H9 (cell line): ENCODE measurements at regions not wholly inside any gene's neighbourhood (a gene's known extent, or its start where the extent isn't known, plus 50 kb on each side); places are given as distances from the start of the nearest gene placed in this dataset.
A peak's percentile ranks its signal among the peaks of the same experiment; 100 is the strongest.

Experiments
- DNase-seq: peaks from one replicate; pipeline ENCODE4 v3.0.0-alpha.2; 2017
- H2AFZ ChIP-seq: one replicate; pipeline ENCODE4 v1.6.1; 2013; ENCODE audit warnings: mild to moderate bottlenecking, low read length, control low read depth, moderate library complexity
- H2AK5ac ChIP-seq: 2 replicates; pipeline ENCODE4 v1.6.1; 2013; ENCODE audit warnings: low read length, control low read depth, mixed read lengths; ENCODE audit not compliant: insufficient read length
- H2BK120ac ChIP-seq: one replicate; pipeline ENCODE4 v1.6.1; 2013; ENCODE audit warnings: low read depth, mild to moderate bottlenecking, low read length, control low read depth, inconsistent platforms; ENCODE audit not compliant: poor library complexity, severe bottlenecking
- H2BK12ac ChIP-seq: 2 replicates; pipeline ENCODE4 v1.6.1; 2013; ENCODE audit warnings: low read length, control low read depth, mixed read lengths, low read depth; ENCODE audit not compliant: insufficient read length
- H2BK15ac ChIP-seq: 2 replicates; pipeline ENCODE4 v1.6.1; 2013; ENCODE audit warnings: low read depth, low read length, control low read depth
- H2BK20ac ChIP-seq: one replicate; pipeline ENCODE4 v1.6.1; 2013; ENCODE audit warnings: low read depth, mild to moderate bottlenecking, low read length, control low read depth, inconsistent platforms; ENCODE audit not compliant: poor library complexity, severe bottlenecking
- H2BK5ac ChIP-seq: 2 replicates; pipeline ENCODE4 v1.6.1; 2013; ENCODE audit warnings: low read length, control low read depth, mixed read lengths; ENCODE audit not compliant: insufficient read length
- H3K14ac ChIP-seq: 2 replicates; pipeline ENCODE4 v1.6.1; 2013; ENCODE audit warnings: low read length, control low read depth; ENCODE audit not compliant: insufficient read depth
- H3K18ac ChIP-seq: 2 replicates; pipeline ENCODE4 v1.6.1; 2013; ENCODE audit warnings: low read depth, mild to moderate bottlenecking, mixed read lengths, low read length, control low read depth; ENCODE audit not compliant: insufficient read length
- H3K23ac ChIP-seq: 2 replicates; pipeline ENCODE4 v1.6.1; 2013; ENCODE audit warnings: low read length, control low read depth, mixed read lengths, low read depth; ENCODE audit not compliant: insufficient read length
- H3K23me2 ChIP-seq: 2 replicates; pipeline ENCODE4 v1.6.1; 2013; ENCODE audit warnings: low read depth, mild to moderate bottlenecking, mixed read lengths, low read length, control low read depth; ENCODE audit not compliant: insufficient read length, poor library complexity, severe bottlenecking
- H3K27ac ChIP-seq: 2 replicates; pipeline ENCODE4 v1.5.1; 2013; ENCODE audit warnings: low read length, control low read depth, mixed read lengths, low read depth; ENCODE audit not compliant: insufficient read length
- H3K27me3 ChIP-seq: 2 replicates; pipeline ENCODE4 v1.6.1; 2013; ENCODE audit warnings: low read length, control low read depth, inconsistent platforms; ENCODE audit not compliant: insufficient read depth
- H3K4ac ChIP-seq: 2 replicates; pipeline ENCODE4 v1.6.1; 2013; ENCODE audit warnings: low read depth, mild to moderate bottlenecking, control low read depth, inconsistent platforms, low read length, moderate library complexity
- H3K4me1 ChIP-seq: 2 replicates; pipeline ENCODE4 v1.6.1; 2013; ENCODE audit warnings: low read length, control low read depth, inconsistent platforms; ENCODE audit not compliant: insufficient read depth
- H3K4me2 ChIP-seq: 2 replicates; pipeline ENCODE4 v1.6.1; 2013; ENCODE audit warnings: low read length, control low read depth, mixed read lengths; ENCODE audit not compliant: insufficient read length, insufficient read depth
- H3K56ac ChIP-seq: 2 replicates; pipeline ENCODE4 v1.6.1; 2013; ENCODE audit warnings: low read depth, mild to moderate bottlenecking, mixed read lengths, low read length, control low read depth; ENCODE audit not compliant: insufficient read length
- H3K79me1 ChIP-seq: 2 replicates; pipeline ENCODE4 v1.6.1; 2013; ENCODE audit warnings: low read depth, mild to moderate bottlenecking, moderate library complexity, low read length, control low read depth, inconsistent platforms; ENCODE audit not compliant: insufficient read depth, poor library complexity, severe bottlenecking
- H3K79me2 ChIP-seq: 2 replicates; pipeline ENCODE4 v1.6.1; 2013; ENCODE audit warnings: low read length, control low read depth, inconsistent platforms; ENCODE audit not compliant: insufficient read depth
- H3K9ac ChIP-seq: 2 replicates; pipeline ENCODE4 v1.6.1; 2013; ENCODE audit warnings: low read length, control low read depth, mixed read lengths; ENCODE audit not compliant: insufficient read length; ENCODE audit errors: extremely low read depth
- H3K9me3 ChIP-seq: one replicate; pipeline ENCODE4 v1.6.1; 2013; ENCODE audit warnings: low read depth, low read length, inconsistent platforms; ENCODE audit not compliant: control insufficient read depth
- H3T11ph ChIP-seq: one replicate; pipeline ENCODE4 v1.6.1; 2013; ENCODE audit warnings: mild to moderate bottlenecking, low read length, control low read depth, inconsistent platforms
- H4K20me1 ChIP-seq: one replicate; pipeline ENCODE4 v1.6.1; 2013; ENCODE audit not compliant: control insufficient read depth, insufficient read length, insufficient read depth
- H4K5ac ChIP-seq: 2 replicates; pipeline ENCODE4 v1.6.1; 2013; ENCODE audit warnings: low read depth, mild to moderate bottlenecking, mixed read lengths, low read length, control low read depth; ENCODE audit not compliant: insufficient read length
- H4K8ac ChIP-seq: replicated peaks from 2 replicates; pipeline ENCODE4 v1.6.1; 2013; ENCODE audit warnings: low read length, control low read depth, mixed read lengths, low read depth; ENCODE audit not compliant: insufficient read length
- H4K91ac ChIP-seq: 2 replicates; pipeline ENCODE4 v1.6.1; 2013; ENCODE audit warnings: low read depth, mild to moderate bottlenecking, moderate library complexity, mixed read lengths, low read length, control low read depth; ENCODE audit not compliant: insufficient read length
- H3K27ac Mint-ChIP-seq, 3 experiments: 2 replicates in 2 of 3; 3 replicates in 1 of 3; pipeline ENCODE4 v1.8.0; 2020 to 2021; ENCODE audit warnings: mixed read lengths in 3 of 3, mild to moderate bottlenecking in 1 of 3, moderate library complexity in 1 of 3
- H3K27me3 Mint-ChIP-seq: 2 replicates; pipeline ENCODE4 v1.8.0; 2021; ENCODE audit warnings: low read depth, mild to moderate bottlenecking, moderate library complexity, mixed read lengths
- H3K36me3 Mint-ChIP-seq, 3 experiments: 2 replicates in 2 of 3; 3 replicates in 1 of 3; pipeline ENCODE4 v1.8.0; 2020 to 2021; ENCODE audit warnings: low read depth in 3 of 3, mixed read lengths in 3 of 3; ENCODE audit not compliant: insufficient read depth in 1 of 3
- H3K4me1 Mint-ChIP-seq, 2 experiments: 2 replicates each; pipeline ENCODE4 v1.8.0; 2020; ENCODE audit warnings: mixed read lengths in 2 of 2
- H3K4me3 Mint-ChIP-seq, 2 experiments: 2 replicates in 1 of 2; 3 replicates in 1 of 2; pipeline ENCODE4 v1.8.0; 2020 to 2021; ENCODE audit warnings: mild to moderate bottlenecking in 2 of 2, mixed read lengths in 2 of 2, moderate library complexity in 1 of 2
- H3K9me3 Mint-ChIP-seq, 2 experiments: 2 replicates in 1 of 2; 3 replicates in 1 of 2; pipeline ENCODE4 v1.8.0; 2020; ENCODE audit warnings: mild to moderate bottlenecking in 2 of 2, mixed read lengths in 2 of 2, moderate library complexity in 1 of 2
- WGBS: extraction: QIAGEN DNeasy Blood & Tissue Kit; methylation state at CpG from one replicate; pipeline ENCODE4 v1.1.7; 2013; ENCODE audit warnings: missing lambda C conversion rate, low lambda C conversion rate, mixed read lengths; ENCODE audit not compliant: insufficient read length; ENCODE audit errors: extremely low coverage; 5-methylcytosine and 5-hydroxymethylcytosine counted together
- TF ChIP-seq, protein P1 (sequence below): fragments of 200-600 bp; sonication (generic); conservative IDR thresholded peaks from 3 replicates; pipeline ENCODE4 v1.8.0; 2021; ENCODE audit warnings: antibody characterized with exemption, mild to moderate bottlenecking

DNA sequence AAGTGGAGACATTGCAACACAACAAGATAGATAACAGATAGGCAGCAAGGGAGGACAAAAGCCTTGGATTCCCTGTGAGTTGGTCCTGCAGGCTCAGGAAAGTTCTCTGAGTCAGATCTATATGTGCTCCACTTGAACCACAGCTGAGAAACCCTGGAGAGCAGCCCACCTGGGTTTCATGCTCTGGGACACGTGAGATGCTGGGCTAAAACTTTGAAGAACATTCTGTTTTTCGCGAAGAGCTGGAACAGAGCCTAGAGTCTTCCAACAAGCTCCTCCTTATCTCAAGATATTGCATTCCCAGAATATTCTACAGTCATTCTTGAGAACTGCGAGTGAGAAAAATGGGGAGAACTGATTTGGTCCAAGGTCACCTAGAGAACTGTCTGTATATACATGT lies 583.0 kb upstream of the ROBO1 start:
- Histone ChIP-seq H2BK5ac (no peak overlapping the region), H3K4me1 (no peaks in the 10 kb centered on the region), H3K79me2 (no peaks in the 10 kb centered on the region), H4K91ac (no peak overlapping the region), H3K56ac (no peak overlapping the region), H3K27me3 (no peaks in the 10 kb centered on the region), H3K23me2 (no peaks in the 10 kb centered on the region), H2AFZ (no peak overlapping the region), H2AK5ac (no peak overlapping the region), H4K5ac (no peak overlapping the region), H3T11ph (no peak overlapping the region), H3K79me1 (no peaks in the 10 kb centered on the region), H3K4me2 (no peak overlapping the region), H3K9ac (no peak overlapping the region), H2BK15ac (no peak overlapping the region), H3K18ac (no peak overlapping the region), H2BK20ac (no peak overlapping the region), H3K14ac (no peak overlapping the region), H3K4ac (no peak overlapping the region), H4K8ac (no peak overlapping the region), H3K27ac (no peak overlapping the region), H3K9me3 (no peaks in the 10 kb centered on the region), H2BK120ac (no peak overlapping the region), H4K20me1 (no peaks in the 10 kb centered on the region), H3K23ac (no peak overlapping the region), H2BK12ac (peak overlapping the region; percentile 62)
- H3K27ac Mint-ChIP-seq: no peak overlapping the region
- no peaks in the 10 kb centered on the region for H3K36me3 Mint-ChIP-seq
- TF ChIP-seq, protein P1, sequence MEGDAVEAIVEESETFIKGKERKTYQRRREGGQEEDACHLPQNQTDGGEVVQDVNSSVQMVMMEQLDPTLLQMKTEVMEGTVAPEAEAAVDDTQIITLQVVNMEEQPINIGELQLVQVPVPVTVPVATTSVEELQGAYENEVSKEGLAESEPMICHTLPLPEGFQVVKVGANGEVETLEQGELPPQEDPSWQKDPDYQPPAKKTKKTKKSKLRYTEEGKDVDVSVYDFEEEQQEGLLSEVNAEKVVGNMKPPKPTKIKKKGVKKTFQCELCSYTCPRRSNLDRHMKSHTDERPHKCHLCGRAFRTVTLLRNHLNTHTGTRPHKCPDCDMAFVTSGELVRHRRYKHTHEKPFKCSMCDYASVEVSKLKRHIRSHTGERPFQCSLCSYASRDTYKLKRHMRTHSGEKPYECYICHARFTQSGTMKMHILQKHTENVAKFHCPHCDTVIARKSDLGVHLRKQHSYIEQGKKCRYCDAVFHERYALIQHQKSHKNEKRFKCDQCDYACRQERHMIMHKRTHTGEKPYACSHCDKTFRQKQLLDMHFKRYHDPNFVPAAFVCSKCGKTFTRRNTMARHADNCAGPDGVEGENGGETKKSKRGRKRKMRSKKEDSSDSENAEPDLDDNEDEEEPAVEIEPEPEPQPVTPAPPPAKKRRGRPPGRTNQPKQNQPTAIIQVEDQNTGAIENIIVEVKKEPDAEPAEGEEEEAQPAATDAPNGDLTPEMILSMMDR: no peak
- no CpG with 5 or more reads among the region's 4 CpGs for WGBS
- peaks cover 0 to 2% of the 10 kb centered on the region in 2 experiments; a peak in 1 of 4 replicates for H3K4me1 Mint-ChIP-seq
- no peaks in the 10 kb centered on the region for H3K27me3 Mint-ChIP-seq
- no peak for DNase-seq
- no peaks in the 10 kb centered on the region for H3K9me3 Mint-ChIP-seq
- no peak overlapping the region for H3K4me3 Mint-ChIP-seq
